Activated CD8-positive, alpha-beta T cell treated with anti-CD3 and anti-CD28 coated beads for 36 hours (primary cell): ENCODE measurements at regions not wholly inside any gene's neighbourhood (a gene's known extent, or its start where the extent isn't known, plus 50 kb on each side); places are given as distances from the start of the nearest gene placed in this dataset.

Experiments
- ATAC-seq: fragments of 200-7000 bp; cut with Tn5 transposase; one replicate; pipeline ENCODE4 v1.10.0; 2021; ENCODE audit warnings: mild to moderate bottlenecking, moderate library complexity
- CTCF ChIA-PET: fragments of 350-600 bp; sonication (Branson Sonifier 250); formaldehyde crosslinking; loops from one replicate; lab custom pipeline; 2021; ENCODE audit warnings: antibody characterized with exemption; lab: Charles Lee
- POLR2A ChIA-PET: fragments of 350-600 bp; sonication (Branson Sonifier 250); formaldehyde crosslinking; loops from one replicate; lab custom pipeline; 2021; ENCODE audit warnings: antibody characterized with exemption; lab: Charles Lee
- DNase-seq: peaks from one replicate; pipeline ENCODE4 v3.0.0-alpha.2; 2020
- H3K27ac Mint-ChIP-seq: one replicate; pipeline ENCODE4 v1.8.0; 2021; ENCODE audit warnings: mild to moderate bottlenecking, mixed read lengths
- H3K27me3 Mint-ChIP-seq: one replicate; pipeline ENCODE4 v1.8.0; 2021; ENCODE audit warnings: mixed read lengths
- H3K36me3 Mint-ChIP-seq: one replicate; pipeline ENCODE4 v1.8.0; 2021; ENCODE audit warnings: low read depth, mixed read lengths
- H3K4me1 Mint-ChIP-seq: one replicate; pipeline ENCODE4 v1.8.0; 2021; ENCODE audit warnings: low read depth, mixed read lengths
- H3K4me3 Mint-ChIP-seq: one replicate; pipeline ENCODE4 v1.8.0; 2021; ENCODE audit warnings: mild to moderate bottlenecking, moderate library complexity, mixed read lengths
- H3K9me3 Mint-ChIP-seq: one replicate; pipeline ENCODE4 v1.8.0; 2021; ENCODE audit warnings: mixed read lengths
- CTCF ChIP-seq: fragments of 200-600 bp; IDR thresholded peaks from one replicate; pipeline ENCODE4 v1.8.0; 2022; ENCODE audit warnings: antibody characterized with exemption, mild to moderate bottlenecking
- intact Hi-C: fragments of 100-400 bp; cut with micrococcal nuclease; formaldehyde crosslinking; loops from one replicate; pipeline ENCODE4 v1.10.0; 2022

- H3K4me1 Mint-ChIP-seq: no peaks in the 10 kb centered on the region
- ATAC-seq (no peak), DNase-seq (no peak)
- CTCF ChIA-PET: no interaction called here
- no peak overlapping the region for H3K27ac Mint-ChIP-seq
- H3K27me3 Mint-ChIP-seq: peaks cover 4% of the 10 kb centered on the region
- H3K9me3 Mint-ChIP-seq: no peaks in the 10 kb centered on the region
- POLR2A ChIA-PET: no interaction called here
- no peak overlapping the region for H3K4me3 Mint-ChIP-seq
- H3K36me3 Mint-ChIP-seq: no peaks in the 10 kb centered on the region
- TF ChIP-seq CTCF: no peak
- intact Hi-C loops: no loop called here
These were observed 419.2 kb downstream of the BUD13 start for GRCh38 chr11:116353589-116353988.

GRCh38 chr11:116352881-116353280 is 419.9 kb downstream of the BUD13 start:
- intact Hi-C loops: no loop called here
- ATAC-seq (no peak), DNase-seq (no peak)
- no peaks in the 10 kb centered on the region for H3K9me3 Mint-ChIP-seq
- no peak overlapping the region for H3K4me3 Mint-ChIP-seq
- CTCF ChIA-PET: no interaction called here
- H3K27me3 Mint-ChIP-seq: peaks cover 4% of the 10 kb centered on the region
- TF ChIP-seq CTCF: no peak
- no peaks in the 10 kb centered on the region for H3K4me1 Mint-ChIP-seq
- POLR2A ChIA-PET: no interaction called here
- H3K36me3 Mint-ChIP-seq: no peaks in the 10 kb centered on the region
- no peak overlapping the region for H3K27ac Mint-ChIP-seq

GRCh38 chr11:116348226-116348625 is 424.6 kb downstream of the BUD13 start:
- Mint-ChIP-seq H3K9me3 (no peaks in the 10 kb centered on the region), H3K27ac (no peak overlapping the region), H3K27me3 (no peaks in the 10 kb centered on the region), H3K36me3 (no peaks in the 10 kb centered on the region), H3K4me3 (no peak overlapping the region), H3K4me1 (no peaks in the 10 kb centered on the region)
- no peak for DNase-seq
- no peak for TF ChIP-seq CTCF
- no peak for ATAC-seq
- ChIA-PET CTCF (no interaction called here), POLR2A (no interaction called here)
- intact Hi-C loops: no loop called here

GRCh38 chr11:116345575-116345974 is 427.2 kb downstream of the BUD13 start:
- DNase-seq: no peak
- TF ChIP-seq CTCF: no peak
- Mint-ChIP-seq H3K36me3 (no peaks in the 10 kb centered on the region), H3K4me3 (no peak overlapping the region), H3K9me3 (no peaks in the 10 kb centered on the region), H3K4me1 (no peaks in the 10 kb centered on the region), H3K27me3 (no peaks in the 10 kb centered on the region), H3K27ac (no peak overlapping the region)
- ChIA-PET POLR2A (no interaction called here), CTCF (no interaction called here)
- no peak for ATAC-seq
- intact Hi-C loops: no loop called here

- no peak overlapping the region for H3K27ac Mint-ChIP-seq
- intact Hi-C loops: no loop called here
These were observed 428.2 kb downstream of the BUD13 start for GRCh38 chr11:116344601-116345000.

More at GRCh38 chr11:116344601-116345000, 428.2 kb downstream of the BUD13 start:
- no peak for TF ChIP-seq CTCF
- ATAC-seq: no peak
- ChIA-PET POLR2A (no interaction called here), CTCF (no interaction called here)
- DNase-seq: no peak
- no peak overlapping the region for H3K4me3 Mint-ChIP-seq
- H3K36me3 Mint-ChIP-seq: no peaks in the 10 kb centered on the region
- no peaks in the 10 kb centered on the region for H3K9me3 Mint-ChIP-seq
- H3K27me3 Mint-ChIP-seq: no peaks in the 10 kb centered on the region
- no peaks in the 10 kb centered on the region for H3K4me1 Mint-ChIP-seq
